GM12873 (cell line): ENCODE measurements at regions not wholly inside any gene's neighbourhood (a gene's known extent, or its start where the extent isn't known, plus 50 kb on each side); places are given as distances from the start of the nearest gene placed in this dataset.
A peak's percentile ranks its signal among the peaks of the same experiment; 100 is the strongest.

Experiments
- TF ChIP-seq, protein P1 (sequence below): IDR thresholded peaks from 2 replicates; pipeline ENCODE4 v1.5.1; 2012; ENCODE audit warnings: low read depth, mild to moderate bottlenecking, moderate library complexity, low read length, control low read depth; ENCODE audit not compliant: insufficient read depth; ENCODE audit errors: missing control alignments

- TF ChIP-seq, protein P1, sequence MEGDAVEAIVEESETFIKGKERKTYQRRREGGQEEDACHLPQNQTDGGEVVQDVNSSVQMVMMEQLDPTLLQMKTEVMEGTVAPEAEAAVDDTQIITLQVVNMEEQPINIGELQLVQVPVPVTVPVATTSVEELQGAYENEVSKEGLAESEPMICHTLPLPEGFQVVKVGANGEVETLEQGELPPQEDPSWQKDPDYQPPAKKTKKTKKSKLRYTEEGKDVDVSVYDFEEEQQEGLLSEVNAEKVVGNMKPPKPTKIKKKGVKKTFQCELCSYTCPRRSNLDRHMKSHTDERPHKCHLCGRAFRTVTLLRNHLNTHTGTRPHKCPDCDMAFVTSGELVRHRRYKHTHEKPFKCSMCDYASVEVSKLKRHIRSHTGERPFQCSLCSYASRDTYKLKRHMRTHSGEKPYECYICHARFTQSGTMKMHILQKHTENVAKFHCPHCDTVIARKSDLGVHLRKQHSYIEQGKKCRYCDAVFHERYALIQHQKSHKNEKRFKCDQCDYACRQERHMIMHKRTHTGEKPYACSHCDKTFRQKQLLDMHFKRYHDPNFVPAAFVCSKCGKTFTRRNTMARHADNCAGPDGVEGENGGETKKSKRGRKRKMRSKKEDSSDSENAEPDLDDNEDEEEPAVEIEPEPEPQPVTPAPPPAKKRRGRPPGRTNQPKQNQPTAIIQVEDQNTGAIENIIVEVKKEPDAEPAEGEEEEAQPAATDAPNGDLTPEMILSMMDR: no peak
These were observed 109.2 kb upstream of the RAB12 start for GRCh38 chr18:8499810-8500675.

- TF ChIP-seq, protein P1: no peak
These were observed 108.2 kb upstream of the RAB12 start for GRCh38 chr18:8501044-8501443.

DNA sequence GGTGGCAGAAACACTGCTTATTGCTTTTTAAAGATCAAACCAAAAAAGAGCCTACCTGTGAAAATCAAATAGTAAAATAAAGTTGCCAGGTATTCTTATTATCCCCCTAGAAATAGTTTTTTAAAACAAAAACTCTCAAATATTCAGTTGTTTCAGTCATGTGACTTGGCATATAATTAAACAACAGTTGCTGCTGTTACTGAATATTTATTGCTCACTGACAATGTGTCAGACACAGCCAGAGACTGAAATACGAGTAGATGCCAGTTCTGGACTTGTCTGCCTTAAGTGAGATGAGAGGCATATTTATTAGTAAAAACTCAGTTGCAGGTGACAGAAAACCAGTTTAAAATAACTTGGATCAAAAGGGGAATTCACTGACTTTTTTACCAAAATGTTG is 106.0 kb upstream of the RAB12 start:
- TF ChIP-seq, protein P1: no peak

GRCh38 chr18:8504424-8504823 is 104.8 kb upstream of the RAB12 start:
- TF ChIP-seq, protein P1: no peak

DNA sequence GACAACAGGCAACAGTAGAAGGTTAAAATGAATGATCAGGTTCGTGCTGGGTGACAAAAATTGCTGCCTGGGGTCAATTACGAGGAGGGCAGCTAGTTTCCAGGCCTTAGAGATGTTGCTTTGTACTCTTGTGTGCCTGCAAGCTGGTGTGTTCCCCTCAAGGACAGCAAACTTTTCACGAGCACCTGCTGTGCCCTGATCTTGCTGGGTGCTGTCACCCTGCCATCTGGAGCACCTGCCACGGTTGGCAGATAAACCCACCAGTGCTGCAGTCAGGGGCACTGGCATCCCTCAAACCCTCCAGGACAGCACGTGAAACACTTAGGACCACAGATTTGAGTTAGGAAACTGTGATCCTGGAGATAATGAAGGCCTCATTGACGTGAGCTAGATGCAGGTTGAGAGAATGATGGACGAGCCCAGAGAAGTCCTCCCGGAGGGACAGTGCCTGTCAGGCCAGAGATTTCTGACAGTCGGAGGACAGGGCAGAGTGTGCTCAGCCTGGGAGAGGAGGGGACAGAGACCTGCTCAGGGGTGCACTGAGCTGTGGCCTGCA is 104.3 kb upstream of the RAB12 start:
- TF ChIP-seq, protein P1: no peak

- TF ChIP-seq, protein P1: no peak
These were observed 102.8 kb upstream of the RAB12 start for GRCh38 chr18:8506251-8507049.

DNA sequence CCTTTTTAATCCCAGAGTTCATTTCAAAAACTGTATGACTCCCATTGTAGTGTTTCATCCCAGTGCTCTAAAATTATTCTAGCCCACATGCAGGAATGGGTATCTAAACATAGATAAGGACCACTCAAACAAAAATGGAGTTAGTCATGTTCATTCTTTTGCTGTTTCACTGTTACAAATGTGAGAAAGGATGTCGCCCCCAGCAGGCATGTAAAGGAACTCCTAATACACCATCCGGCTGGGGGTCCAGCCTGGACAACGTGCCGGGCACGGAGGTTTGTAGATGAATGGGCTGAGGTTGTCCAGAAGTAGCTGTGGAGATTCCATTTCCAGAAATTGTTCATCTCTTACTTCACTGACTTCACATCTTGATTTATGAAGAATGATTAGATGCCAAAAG is 101.9 kb upstream of the RAB12 start:
- TF ChIP-seq, protein P1: peak; percentile 53
